Spleen (tissue), 7 donors: ENCODE measurements at regions not wholly inside any gene's neighbourhood (a gene's known extent, or its start where the extent isn't known, plus 50 kb on each side); places are given as distances from the start of the nearest gene placed in this dataset.

Experiments used
- CTCF ChIP-seq, 11 experiments: fragments of 200-600 bp in 7 of 11; fragments of 450-650 bp in 4 of 11; sonication (generic) in 4 of 11; IDR thresholded peaks in 8 of 11; conservative IDR thresholded peaks in 3 of 11; 1 replicate in 7 of 11; 2 replicates in 4 of 11; pipeline versions ENCODE4 v1.4.0 to v1.8.0; 2016 to 2021; ENCODE audit warnings: antibody characterized with exemption in 11 of 11, inconsistent platforms in 4 of 11, mild to moderate bottlenecking in 1 of 11
- POLR2A ChIP-seq, 3 donors: fragments of 450-650 bp; IDR thresholded peaks; one replicate each; pipeline ENCODE4 v1.5.1; 2017; ENCODE audit warnings: antibody characterized with exemption in 3 of 3, mild to moderate bottlenecking in 1 of 3
- donor health status: DM: no; HTN: no; CAD: no; lungs with moderate emphysema.
- donor health status: DM: no; HTN: no; CAD: no.
- donor health status: DM: no; HTN: no; CAD: no.

GRCh38 chr1:201673915-201674314, 135.0 kb downstream of the NAV1 start:
- TF ChIP-seq CTCF (IDR thresholded peaks at IDR 0.05 in 8 of 11, conservative IDR thresholded peaks at IDR 0.05 in 3 of 11) (no peak), POLR2A (IDR thresholded peaks at IDR 0.05) (no peak)
